ENCODE measurements at regions not wholly inside any gene's neighbourhood (a gene's known extent, or its start where the extent isn't known, plus 50 kb on each side); places are given as distances from the start of the nearest gene placed in this dataset.

- no peak for DNase-seq (ENCODE audit: low read depth in 1 of 2, low spot score in 1 of 2)
- in situ Hi-C loops (cut with HindIII; ENCODE audit: low pct_unique_long_range_greater_than_20kb, low sequenced_read_pairs) = no loop called here
- TF ChIP-seq JUND (IDR thresholded peaks at IDR 0.05; ENCODE audit: low read depth) = no peak
Observed at GRCh38 chr2:15852811-15853210, 87.5 kb upstream of the MYCN start.

- in situ Hi-C loops (cut with HindIII; ENCODE audit: low pct_unique_long_range_greater_than_20kb, low sequenced_read_pairs) = no loop called here
- DNase-seq (ENCODE audit: low read depth in 1 of 2, low spot score in 1 of 2) = no peak
- TF ChIP-seq JUND (IDR thresholded peaks at IDR 0.05; ENCODE audit: low read depth) = no peak
Observed at GRCh38 chr2:15853903-15854302, 86.4 kb upstream of the MYCN start.

- no peak for DNase-seq (ENCODE audit: low read depth in 1 of 2, low spot score in 1 of 2)
- in situ Hi-C loops (cut with HindIII; ENCODE audit: low pct_unique_long_range_greater_than_20kb, low sequenced_read_pairs) = no loop called here
- TF ChIP-seq JUND (IDR thresholded peaks at IDR 0.05; ENCODE audit: low read depth) = no peak
Observed at GRCh38 chr2:15855766-15856260, 84.5 kb upstream of the MYCN start.

DNA sequence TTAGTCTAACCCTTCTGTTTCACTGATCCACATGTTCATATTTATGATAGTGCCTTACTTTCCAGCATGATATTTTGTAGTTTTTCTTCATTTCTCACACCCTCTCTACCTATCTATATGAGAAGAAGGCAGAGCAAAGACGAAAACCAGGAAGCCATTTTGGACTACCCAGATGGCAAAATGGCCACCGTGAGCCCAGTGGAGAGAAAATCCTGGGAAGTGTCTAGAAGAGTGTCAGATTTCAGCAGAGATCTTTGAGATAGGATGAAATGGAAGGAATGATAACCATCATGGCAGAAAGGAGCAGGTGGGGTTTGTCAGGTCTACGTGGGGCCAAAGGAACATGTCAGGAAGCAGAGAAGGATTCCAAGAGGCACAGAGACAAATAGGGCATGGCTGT lies 84.0 kb upstream of the MYCN start:
- DNase-seq (ENCODE audit: low read depth in 1 of 2, low spot score in 1 of 2) = no peak
- in situ Hi-C loops (cut with HindIII; ENCODE audit: low pct_unique_long_range_greater_than_20kb, low sequenced_read_pairs) = no loop called here
- no peak for TF ChIP-seq JUND (IDR thresholded peaks at IDR 0.05; ENCODE audit: low read depth)

DNA sequence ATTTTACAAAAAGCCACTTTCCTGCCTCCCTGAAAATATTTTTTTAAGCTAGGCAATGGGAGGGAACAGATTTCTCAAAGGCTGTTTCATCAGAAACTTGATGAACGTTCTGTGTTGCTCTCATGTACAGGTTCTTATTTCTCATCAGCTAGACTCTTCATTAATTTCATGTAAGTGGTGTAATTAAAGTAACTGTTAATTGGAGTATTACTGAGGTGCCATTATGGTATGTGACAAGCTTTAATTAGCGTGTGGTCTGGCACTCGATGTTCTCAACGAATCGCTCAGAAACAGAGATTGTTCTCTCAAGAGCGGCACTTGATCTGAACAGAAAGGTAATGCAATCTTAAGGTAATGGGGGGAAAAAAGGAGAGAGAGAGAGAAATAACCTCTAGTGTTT lies 81.9 kb upstream of the MYCN start:
- TF ChIP-seq JUND (IDR thresholded peaks at IDR 0.05; ENCODE audit: low read depth) = no peak
- DNase-seq (ENCODE audit: low read depth in 1 of 2, low spot score in 1 of 2) = no peak
- in situ Hi-C loops (cut with HindIII; ENCODE audit: low pct_unique_long_range_greater_than_20kb, low sequenced_read_pairs) = no loop called here

GRCh38 chr2:15860051-15860663 lies 80.2 kb upstream of the MYCN start:
- in situ Hi-C loops (cut with HindIII; ENCODE audit: low pct_unique_long_range_greater_than_20kb, low sequenced_read_pairs) = no loop called here
- TF ChIP-seq JUND (IDR thresholded peaks at IDR 0.05; ENCODE audit: low read depth) = no peak
- no peak for DNase-seq (ENCODE audit: low read depth in 1 of 2, low spot score in 1 of 2)

- no peak for TF ChIP-seq JUND (IDR thresholded peaks at IDR 0.05; ENCODE audit: low read depth)
- in situ Hi-C loops (cut with HindIII; ENCODE audit: low pct_unique_long_range_greater_than_20kb, low sequenced_read_pairs) = no loop called here
- no peak for DNase-seq (ENCODE audit: low read depth in 1 of 2, low spot score in 1 of 2)
Observed at GRCh38 chr2:15860760-15861159, 79.6 kb upstream of the MYCN start.

DNA sequence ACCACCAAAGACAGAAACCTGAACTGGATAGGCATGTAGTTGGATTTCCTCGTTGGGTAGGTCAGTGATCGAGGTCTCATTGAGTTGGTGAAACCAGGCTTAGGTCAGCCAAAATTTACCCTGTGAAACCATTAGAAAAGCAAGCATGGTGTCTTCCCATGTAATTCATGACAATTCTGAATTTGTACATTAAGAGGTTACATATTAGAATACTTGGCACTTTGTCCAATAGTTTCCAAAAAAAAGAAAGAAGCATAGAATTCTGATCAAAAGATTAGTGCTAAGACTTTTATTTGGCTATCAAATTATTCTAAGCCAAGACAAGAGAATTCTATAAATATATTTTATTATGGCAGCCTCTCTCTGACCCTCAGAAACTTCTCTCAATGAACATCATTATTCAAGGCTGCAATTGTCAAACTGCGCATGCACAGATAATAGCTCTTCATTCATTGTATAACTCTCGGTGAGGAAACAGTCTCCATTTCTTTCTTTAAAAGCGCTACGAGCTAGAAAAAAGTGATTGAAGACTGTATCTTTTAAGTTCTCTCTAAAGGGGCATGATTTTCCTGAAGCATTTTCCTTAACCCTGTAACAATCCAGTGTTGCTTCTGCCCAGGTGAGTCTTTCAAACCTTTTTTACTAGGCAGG lies 79.1 kb upstream of the MYCN start:
- no peak for TF ChIP-seq JUND (IDR thresholded peaks at IDR 0.05; ENCODE audit: low read depth)
- no peak for DNase-seq (ENCODE audit: low read depth in 1 of 2, low spot score in 1 of 2)
- in situ Hi-C loops (cut with HindIII; ENCODE audit: low pct_unique_long_range_greater_than_20kb, low sequenced_read_pairs) = no loop called here

- no peak for TF ChIP-seq JUND (IDR thresholded peaks at IDR 0.05; ENCODE audit: low read depth)
- no peak for DNase-seq (ENCODE audit: low read depth in 1 of 2, low spot score in 1 of 2)
- in situ Hi-C loops (cut with HindIII; ENCODE audit: low pct_unique_long_range_greater_than_20kb, low sequenced_read_pairs) = no loop called here
Observed at GRCh38 chr2:15861898-15862297, 78.5 kb upstream of the MYCN start.

GRCh38 chr2:15863089-15863488 lies 77.3 kb upstream of the MYCN start:
- in situ Hi-C loops (cut with HindIII; ENCODE audit: low pct_unique_long_range_greater_than_20kb, low sequenced_read_pairs) = no loop called here
- no peak for DNase-seq (ENCODE audit: low read depth in 1 of 2, low spot score in 1 of 2)
- no peak for TF ChIP-seq JUND (IDR thresholded peaks at IDR 0.05; ENCODE audit: low read depth)

DNA sequence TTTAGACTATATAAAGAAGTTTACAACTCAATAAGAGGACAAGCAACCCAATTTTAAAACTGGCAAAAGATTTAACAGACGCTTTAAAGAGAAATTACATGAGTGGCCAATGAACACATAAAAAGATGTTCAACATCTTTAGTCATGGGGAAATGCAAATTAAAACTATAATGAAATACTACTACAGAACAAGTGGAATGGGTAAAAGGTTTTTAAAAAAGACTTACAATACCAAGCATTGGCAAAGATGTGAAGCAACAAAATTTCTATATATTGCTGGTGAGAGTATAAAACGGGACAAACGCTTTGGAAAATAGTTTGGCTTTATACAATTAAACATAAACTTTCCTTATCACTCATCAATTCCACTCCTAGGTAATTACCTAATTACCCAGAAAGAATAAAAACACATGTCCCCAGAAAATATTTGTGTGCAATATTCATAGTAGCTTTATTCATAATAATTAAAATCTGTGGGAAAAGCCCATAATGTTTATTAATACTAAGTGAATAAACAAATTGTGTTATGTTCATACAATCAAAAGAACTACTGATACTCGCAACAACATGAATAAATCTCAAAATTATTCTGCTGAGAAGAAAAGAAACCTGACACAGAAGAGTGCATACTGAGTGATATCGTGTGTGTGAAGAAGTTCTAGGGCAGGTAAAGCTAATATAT lies 76.7 kb upstream of the MYCN start:
- TF ChIP-seq JUND (IDR thresholded peaks at IDR 0.05; ENCODE audit: low read depth) = no peak
- in situ Hi-C loops (cut with HindIII; ENCODE audit: low pct_unique_long_range_greater_than_20kb, low sequenced_read_pairs) = no loop called here
- DNase-seq (ENCODE audit: low read depth in 1 of 2, low spot score in 1 of 2) = no peak

DNA sequence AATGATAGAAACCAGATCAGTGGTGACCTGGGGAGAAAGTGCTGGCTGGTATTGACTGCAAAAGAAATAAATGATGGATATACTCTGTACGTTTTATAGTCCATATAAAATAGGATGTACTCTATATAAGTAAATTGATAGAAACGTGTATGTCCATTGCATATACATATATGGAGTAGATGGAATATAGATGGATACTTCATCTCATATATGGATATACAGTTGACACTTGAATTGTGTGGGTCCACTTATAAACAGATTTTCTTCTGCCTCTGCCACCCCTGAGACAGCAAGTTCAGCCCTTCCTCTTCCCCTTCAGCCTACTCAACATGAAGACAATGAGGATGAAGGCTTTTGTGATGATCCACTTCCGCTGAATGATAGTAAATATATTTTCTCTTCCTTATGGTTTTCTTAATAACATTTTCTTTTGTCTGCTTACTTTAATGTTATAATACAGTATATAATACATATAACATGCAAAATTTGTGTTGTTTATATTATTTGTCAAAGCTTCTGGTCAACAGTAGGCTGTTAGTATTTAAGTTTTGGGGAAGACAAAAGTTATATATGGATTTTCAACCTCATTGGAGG lies 76.1 kb upstream of the MYCN start:
- TF ChIP-seq JUND (IDR thresholded peaks at IDR 0.05; ENCODE audit: low read depth) = no peak
- in situ Hi-C loops (cut with HindIII; ENCODE audit: low pct_unique_long_range_greater_than_20kb, low sequenced_read_pairs) = no loop called here
- no peak for DNase-seq (ENCODE audit: low read depth in 1 of 2, low spot score in 1 of 2)

DNA sequence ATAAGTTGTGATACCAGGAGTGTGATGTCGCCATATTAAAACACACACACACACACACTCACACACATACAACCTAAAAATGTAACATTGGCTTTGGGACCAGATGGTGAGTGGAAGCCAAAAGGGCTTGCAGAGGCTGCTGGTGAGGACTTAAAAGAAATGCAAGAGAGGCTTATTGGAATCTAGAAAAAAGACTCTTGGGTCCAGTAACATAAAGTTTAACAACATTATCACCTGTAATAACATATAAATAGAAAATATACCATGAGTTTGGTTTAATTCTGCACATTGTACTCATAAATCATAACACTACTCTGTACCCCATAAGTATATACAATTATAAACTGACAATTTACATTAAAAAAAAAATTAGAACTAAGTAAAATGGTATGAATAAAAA lies 74.4 kb upstream of the MYCN start:
- TF ChIP-seq JUND (IDR thresholded peaks at IDR 0.05; ENCODE audit: low read depth) = no peak
- no peak for DNase-seq (ENCODE audit: low read depth in 1 of 2, low spot score in 1 of 2)
- in situ Hi-C loops (cut with HindIII; ENCODE audit: low pct_unique_long_range_greater_than_20kb, low sequenced_read_pairs) = no loop called here

Measured in T47D (cell line).